ENCODE measurements at regions not wholly inside any gene's neighbourhood (a gene's known extent, or its start where the extent isn't known, plus 50 kb on each side); places are given as distances from the start of the nearest gene placed in this dataset.

GRCh38 chr6:56863366-56863765 is 91.5 kb upstream of the BEND6 start:
- DNase-seq (ENCODE audit: low read depth): peak; percentile 82

GRCh38 chr6:56862415-56863175 is 92.3 kb upstream of the BEND6 start:
- no peak for DNase-seq (ENCODE audit: low read depth)

GRCh38 chr6:56860475-56860874 is 94.4 kb upstream of the BEND6 start:
- DNase-seq (ENCODE audit: low read depth): no peak

- no peak for DNase-seq (ENCODE audit: low read depth)
Measured at GRCh38 chr6:56856036-56856580, 98.8 kb upstream of the BEND6 start.

- no peak for DNase-seq (ENCODE audit: low read depth)
Measured at GRCh38 chr6:56854086-56854485, 100.8 kb upstream of the BEND6 start.

GRCh38 chr6:56853541-56853940 is 101.4 kb upstream of the BEND6 start:
- DNase-seq (ENCODE audit: low read depth): no peak

GRCh38 chr6:56852260-56853010 is 102.5 kb upstream of the BEND6 start:
- DNase-seq (ENCODE audit: low read depth): no peak

- DNase-seq (ENCODE audit: low read depth): peak; percentile 86
Measured at GRCh38 chr6:56851541-56852259, 103.2 kb upstream of the BEND6 start.

- DNase-seq (ENCODE audit: low read depth): no peak
Measured at GRCh38 chr6:56851074-56851473, 103.8 kb upstream of the BEND6 start.

- DNase-seq (ENCODE audit: low read depth): no peak
Measured at GRCh38 chr6:56850626-56851025, 104.3 kb upstream of the BEND6 start.

GRCh38 chr6:56849896-56850295 is 105.0 kb upstream of the BEND6 start:
- DNase-seq (ENCODE audit: low read depth): no peak

GRCh38 chr6:56848105-56848504 is 106.8 kb upstream of the BEND6 start:
- DNase-seq (ENCODE audit: low read depth): no peak

- DNase-seq (ENCODE audit: low read depth): no peak
Measured at GRCh38 chr6:56845032-56845431, 109.9 kb upstream of the BEND6 start.

GRCh38 chr6:56843476-56844349 is 111.2 kb upstream of the BEND6 start:
- DNase-seq (ENCODE audit: low read depth): peak; percentile 75

- DNase-seq (ENCODE audit: low read depth): no peak
Measured at GRCh38 chr6:56842686-56843475, 112.0 kb upstream of the BEND6 start.

- DNase-seq (ENCODE audit: low read depth): no peak
Measured at GRCh38 chr6:56841751-56842150, 113.2 kb upstream of the BEND6 start.

- DNase-seq (ENCODE audit: low read depth): no peak
Measured at GRCh38 chr6:56841381-56841749, 113.5 kb upstream of the BEND6 start.

- DNase-seq (ENCODE audit: low read depth): no peak
Measured at GRCh38 chr6:56840467-56841380, 114.2 kb upstream of the BEND6 start.

- no peak for DNase-seq (ENCODE audit: low read depth)
Measured at GRCh38 chr6:56839533-56840183, 115.2 kb upstream of the BEND6 start.
